ENCODE measurements at regions not wholly inside any gene's neighbourhood (a gene's known extent, or its start where the extent isn't known, plus 50 kb on each side); places are given as distances from the start of the nearest gene placed in this dataset.

DNA sequence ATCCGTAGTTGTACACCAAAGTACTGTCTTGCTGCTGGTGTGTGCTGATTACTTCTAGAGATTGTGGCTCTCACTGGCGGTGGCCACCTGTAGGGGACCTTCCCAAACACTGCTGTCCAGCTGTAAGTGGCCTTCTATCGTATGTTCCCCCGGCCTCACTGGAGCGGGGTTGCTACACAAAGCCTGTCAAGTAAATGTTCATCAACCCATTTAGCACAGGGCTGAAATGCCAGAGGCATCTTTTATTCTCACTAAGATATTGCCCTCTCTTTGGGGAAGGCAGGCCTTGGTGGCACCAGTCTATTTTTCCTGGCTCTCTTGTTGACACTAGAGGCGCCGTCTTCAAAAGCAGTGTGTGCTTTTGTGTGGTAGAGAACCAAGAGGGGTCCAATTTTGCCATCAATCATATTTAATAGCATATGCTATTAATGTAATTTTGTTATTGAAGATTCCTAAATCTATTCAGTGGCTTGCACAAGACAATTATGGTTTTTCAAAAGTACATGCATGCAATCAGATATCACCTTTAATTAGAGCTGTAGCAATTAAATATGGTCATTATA lies 514.4 kb upstream of the SALL1 start:
- DNase-seq (ENCODE audit: low read depth) = no peak

DNA sequence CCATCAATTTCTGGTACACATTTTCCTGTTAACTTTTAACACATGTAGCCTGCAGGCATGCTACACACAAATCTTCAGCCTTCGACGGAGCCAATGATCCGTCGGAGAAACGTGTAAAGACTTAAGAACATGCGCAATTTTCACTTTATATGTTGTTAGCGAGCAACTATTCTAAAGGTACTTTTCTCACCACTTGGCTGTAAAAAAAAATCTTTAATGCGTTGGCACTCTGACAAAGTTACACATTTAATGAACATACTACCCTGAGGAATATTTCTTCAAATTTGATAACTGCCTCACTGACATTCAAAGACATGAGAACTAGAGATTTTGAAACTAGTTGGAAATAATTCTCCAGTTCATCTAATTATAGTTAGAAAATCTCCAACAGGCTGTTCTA lies 507.5 kb upstream of the SALL1 start:
- no peak for DNase-seq (ENCODE audit: low read depth)

DNA sequence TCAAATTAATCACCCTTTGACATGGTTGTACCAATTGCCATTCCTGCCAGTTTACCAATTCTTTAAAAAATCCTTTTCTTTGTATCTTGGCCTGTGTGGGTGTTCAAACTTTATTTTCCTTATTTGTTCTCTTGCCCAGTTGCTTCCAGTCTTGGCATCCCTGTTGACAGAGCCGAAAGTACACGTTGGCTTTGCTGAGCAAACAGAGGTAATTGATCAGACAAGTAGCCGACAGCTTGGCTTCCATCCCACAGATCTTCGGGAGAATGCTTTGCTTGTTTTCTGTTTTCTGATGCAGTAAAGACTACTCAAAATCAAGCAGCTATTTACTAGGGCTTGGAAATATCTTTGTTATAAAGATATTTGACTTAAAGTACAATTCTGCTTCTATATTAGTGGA lies 506.8 kb upstream of the SALL1 start:
- no peak for DNase-seq (ENCODE audit: low read depth)

DNA sequence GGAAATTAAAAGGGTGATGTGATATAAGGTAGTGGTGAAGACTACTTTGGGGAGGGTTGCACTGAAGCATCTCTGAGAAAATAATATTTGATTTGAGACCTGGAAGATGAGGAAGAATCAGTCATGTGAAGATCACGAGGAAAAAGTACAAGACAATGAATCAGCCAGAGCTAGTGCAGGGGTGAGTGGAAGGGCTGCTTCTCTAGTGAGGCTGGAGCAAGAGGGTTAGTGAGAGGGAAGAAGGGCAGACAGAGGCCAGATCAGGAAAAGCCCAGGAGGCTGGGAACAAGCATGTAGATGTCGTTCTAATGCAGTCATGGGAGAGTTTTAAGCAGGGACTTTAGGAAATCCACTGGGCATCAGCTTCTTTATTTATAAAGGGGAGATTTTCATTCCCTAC lies 504.2 kb upstream of the SALL1 start:
- no peak for DNase-seq (ENCODE audit: low read depth)

DNA sequence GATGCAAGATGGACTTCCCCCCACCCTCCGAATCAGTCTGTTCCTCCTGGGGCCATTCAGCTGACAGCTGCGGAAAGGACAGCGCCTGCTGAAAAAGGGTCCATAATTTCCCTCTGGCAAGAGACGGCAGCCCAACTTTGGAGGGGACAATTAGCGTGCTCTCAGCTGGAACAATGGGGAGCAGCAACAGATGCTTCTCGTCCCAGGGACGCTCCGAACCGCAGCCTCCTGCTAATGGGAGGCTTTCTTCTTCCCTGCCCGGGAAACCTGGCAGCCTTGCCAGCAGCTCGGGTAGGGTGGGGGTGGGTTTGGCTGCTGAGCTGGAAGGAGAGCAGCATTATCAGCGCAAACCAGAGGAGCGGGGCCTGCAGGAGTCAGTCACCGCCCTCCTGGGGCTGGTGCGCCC lies 500.0 kb upstream of the SALL1 start:
- no peak for DNase-seq (ENCODE audit: low read depth)

DNA sequence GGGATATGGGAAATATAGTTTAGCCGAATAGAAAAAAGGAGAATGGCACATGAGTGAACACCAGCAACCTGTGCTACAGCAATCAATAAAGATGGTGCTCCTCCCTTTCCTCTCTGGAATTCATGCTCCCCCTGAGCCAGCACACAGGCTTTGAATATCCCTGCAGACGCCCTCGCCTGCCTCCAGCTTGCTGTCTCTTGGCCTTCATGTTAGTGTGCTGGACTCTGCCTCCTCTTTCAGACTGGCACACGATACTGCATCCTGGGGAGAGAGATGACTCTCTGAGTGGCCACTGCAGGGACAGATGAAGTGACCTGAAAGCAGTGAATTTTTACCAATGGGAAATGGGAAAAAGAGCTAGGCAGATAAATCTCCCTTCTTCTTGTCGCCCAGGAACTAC lies 498.6 kb upstream of the SALL1 start:
- no peak for DNase-seq (ENCODE audit: low read depth)

DNA sequence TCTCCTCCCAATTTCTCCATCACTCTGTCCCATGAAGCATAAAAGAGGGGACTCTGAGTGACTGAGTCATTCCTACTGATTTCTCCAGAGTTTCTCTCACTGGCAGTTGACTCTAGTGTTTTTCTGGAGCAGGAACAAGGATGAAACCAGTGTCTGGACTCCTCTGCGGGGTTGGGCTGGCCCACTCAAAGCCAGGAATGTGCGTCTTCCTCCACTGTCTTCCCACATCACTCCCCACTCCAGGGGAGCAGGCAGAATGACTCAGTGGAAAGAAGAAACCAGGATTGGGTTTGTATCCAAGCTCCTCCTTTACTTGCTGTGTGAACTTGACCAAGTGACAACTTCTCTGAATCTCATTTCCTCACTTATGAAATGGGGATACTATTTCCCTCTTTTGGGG lies 497.5 kb upstream of the SALL1 start:
- no peak for DNase-seq (ENCODE audit: low read depth)

DNA sequence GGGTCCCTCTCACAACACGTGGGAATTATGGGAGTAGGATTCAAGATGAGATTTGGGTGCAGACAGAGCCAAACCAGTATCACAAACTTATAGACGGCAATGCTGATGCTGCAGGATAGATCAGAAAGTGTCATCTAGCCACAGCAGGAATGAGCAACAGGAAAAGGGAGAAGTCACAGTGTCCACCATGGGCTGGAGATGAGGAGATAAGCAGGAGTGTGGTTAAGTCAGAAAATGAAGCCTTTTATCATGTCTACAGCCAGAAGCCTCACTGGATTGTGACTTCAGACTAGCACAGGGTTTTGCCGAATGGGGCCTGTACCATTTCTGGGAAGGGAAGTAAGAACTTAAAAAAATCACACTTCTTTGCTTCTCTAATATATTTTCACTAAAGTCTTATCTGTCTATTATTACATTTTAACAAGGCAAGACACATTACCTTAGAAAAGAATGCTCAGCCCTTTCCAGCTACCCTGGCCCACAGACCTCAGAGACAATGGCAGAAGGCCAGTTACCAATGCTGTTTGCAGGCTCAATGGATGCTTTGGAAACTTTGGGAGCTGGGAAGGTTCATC lies 490.2 kb upstream of the SALL1 start:
- no peak for DNase-seq (ENCODE audit: low read depth)

DNA sequence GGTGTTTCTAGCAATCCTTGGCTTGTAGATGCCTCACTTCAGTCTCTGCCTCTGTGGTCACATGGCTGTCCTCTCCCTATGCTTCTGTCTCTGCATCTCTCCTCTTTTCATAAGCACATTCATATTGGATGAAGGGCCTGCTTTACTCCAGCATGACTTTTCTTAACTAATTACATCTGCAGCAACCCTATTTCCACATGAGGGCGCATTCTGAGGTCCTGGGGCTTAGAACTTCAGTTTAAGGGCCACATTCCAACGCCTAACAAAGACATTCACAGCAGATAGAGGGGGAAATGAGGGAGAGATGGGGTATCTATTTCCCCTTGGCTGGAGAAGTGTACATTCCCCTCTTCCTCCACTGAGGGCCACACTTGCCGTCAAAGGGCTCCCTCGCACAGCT lies 489.1 kb upstream of the SALL1 start:
- DNase-seq (ENCODE audit: low read depth) = no peak

DNA sequence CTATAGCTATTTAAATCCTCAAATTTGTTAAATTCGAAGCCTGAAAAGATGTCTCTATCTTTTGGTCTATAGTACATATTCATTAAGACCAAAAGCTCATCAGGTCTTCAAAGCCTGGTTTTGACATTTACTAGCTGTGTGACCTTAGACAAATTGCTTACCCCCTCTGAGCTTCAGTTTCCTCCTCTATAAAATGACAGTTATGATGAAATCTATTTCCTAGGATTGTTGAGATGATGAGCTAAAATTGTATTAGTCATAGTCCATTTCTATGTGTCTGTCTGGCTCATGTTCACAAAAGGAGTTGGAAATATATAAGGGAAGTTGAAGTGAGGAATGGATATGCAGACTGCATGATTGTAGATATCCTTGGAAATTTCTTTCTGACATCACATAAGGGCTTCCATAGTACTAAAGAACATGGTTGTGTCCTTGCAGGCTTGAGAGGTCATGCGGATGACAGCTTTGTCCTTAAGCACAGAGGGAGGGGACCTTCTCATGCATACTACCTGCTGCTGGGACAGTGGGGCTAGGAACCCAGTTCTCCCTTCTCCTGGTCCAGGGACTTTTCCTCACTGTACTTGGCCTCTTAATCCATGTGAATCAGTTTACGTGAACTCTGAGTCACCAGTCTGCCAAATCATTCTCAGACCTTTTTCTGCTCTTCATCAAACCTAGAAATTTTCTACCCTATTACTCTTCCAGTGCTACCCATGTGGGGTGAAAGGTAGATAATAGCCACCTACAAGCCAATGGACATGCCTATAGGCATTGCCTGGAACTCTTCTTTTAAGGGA lies 487.5 kb upstream of the SALL1 start:
- no peak for DNase-seq (ENCODE audit: low read depth)

DNA sequence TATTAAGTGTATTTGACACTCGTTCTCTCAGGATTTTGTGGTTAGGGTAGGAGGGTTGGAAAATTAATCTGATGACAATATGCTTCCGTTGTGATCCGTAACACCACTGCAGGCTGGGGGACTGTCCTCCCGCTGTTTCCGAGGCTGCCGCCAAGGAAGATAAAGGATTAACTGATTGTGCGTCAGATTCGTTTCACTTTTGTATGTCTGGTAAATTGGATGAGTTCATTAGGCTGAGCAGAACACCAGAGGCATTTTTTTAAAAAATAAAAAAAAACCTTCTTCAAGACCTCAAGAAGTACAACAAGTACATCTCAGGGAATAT lies 486.7 kb upstream of the SALL1 start:
- no peak for DNase-seq (ENCODE audit: low read depth)

DNA sequence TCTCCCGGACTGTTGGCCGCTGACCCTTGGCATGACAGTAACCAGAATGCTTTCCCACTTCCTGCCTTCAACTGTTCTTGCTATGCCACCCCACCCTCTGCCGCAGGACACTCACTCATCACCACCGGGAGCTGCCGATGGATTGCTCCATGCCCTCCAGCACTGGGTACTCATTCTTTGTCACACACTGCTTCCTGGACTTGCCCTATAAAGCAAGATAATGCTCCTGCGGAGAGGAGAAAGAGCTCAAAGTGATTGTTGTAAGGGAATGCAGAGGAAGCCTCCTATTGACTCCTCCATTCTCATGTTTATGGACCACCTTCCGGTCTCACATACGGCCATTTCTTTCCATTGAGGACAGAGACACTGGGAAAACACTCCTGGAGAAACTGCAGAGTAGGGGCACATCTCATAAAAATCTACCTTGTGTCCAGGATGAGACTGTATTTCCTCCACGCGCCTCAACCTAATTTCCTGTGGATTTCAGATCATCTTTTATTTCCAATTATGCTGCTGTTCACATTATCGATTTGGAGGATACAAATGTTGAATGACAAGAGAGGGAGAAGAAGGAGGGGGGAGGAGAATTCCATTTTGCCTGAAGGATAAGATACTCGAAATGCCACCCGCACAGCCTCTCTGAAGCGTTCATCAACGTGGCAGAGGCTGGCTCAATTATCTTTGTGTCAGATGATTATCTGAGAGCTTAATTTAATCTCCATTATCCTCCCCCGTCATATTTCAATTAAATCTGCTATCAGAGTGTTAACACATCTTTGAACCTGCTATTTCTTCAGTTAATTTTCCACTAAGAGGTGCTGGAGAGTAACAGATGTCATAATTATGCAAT lies 486.1 kb upstream of the SALL1 start:
- no peak for DNase-seq (ENCODE audit: low read depth)

DNA sequence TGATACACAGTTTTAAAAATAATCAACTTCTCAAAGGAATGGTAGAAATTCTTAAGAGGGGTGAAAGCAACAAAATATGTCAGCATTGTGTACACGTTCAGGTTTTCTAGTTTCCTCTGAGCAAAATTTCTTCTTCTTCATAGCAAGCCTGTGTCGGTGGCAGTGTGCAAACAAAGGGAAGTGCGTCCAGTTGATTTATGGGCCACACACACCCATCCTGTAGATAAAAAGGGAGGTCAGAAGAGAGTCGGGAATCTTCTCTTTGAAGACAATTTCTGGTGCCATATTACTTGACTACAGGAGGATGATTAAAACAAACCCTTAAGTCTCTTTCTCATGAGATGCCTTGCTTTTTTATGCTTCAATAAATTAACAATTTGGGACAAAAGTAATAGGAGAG lies 484.1 kb upstream of the SALL1 start:
- no peak for DNase-seq (ENCODE audit: low read depth)

DNA sequence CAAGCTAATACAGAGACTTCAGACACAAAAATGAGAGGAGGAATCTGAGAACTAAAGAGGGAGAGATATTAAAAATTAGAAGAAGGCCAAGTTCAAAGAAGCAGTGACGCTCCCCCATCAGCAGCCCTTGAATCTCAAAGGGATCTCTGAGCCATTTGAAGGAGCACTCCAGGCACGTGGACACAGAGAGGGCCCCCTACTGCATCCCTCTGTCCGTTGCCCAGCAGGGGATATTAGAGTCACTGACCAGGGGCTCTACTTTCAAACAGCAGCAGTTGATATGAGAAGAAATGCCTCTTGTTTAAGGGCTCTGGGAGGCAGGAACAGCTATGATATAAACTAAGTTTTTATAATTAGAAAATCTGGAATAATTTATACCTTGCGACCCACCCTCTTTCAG lies 479.0 kb upstream of the SALL1 start:
- DNase-seq (ENCODE audit: low read depth) = no peak

DNA sequence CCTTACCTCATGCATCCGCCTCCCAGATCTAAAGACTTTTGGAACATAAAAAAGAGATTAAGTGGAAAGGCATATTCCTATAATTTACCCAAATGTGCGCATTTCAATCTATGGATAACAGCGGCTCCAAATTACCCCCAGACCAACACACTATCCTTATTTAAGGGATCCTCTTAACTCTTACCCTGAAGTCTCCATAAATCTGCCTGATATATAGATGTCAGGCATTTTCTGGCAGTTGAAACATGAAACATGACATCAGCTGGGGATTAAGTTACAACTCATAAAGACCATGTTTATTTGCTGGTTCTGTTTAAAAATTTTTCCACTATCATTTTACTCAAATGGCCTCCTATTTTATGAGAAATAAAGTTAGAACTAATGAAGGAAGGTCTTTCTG lies 478.5 kb upstream of the SALL1 start:
- no peak for DNase-seq (ENCODE audit: low read depth)

DNA sequence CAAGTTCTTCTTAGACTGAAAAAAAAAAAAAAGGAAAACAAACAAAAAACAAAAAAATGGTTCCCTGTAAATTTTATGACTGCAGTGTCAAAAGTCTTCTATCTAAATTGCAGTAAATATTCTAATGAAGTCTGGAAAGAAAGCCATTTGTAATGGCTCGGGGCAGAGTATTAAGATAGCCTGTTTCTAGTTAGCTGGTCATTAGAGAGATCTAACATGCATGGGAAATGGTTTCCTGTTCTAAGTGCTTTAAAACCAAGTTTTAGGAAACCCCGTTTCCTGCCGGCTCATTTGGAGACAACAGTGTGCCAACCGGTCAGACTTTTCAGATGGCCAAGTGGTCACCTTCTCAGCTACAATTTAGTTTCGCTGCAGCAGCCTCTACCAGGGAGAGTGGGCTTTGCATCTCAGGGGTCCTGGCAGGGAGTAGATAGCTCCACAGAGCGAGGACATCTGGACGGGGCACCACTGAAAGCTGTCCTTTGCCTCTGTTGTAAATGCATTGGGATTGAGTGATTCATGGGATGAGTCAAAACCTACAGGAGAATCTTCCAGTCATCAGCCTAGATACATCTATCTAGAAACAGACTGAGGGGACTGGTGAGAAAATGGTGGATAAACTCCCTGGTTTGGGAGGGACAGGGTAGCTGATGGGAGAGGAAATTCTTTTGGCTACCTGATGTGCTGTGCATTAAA lies 473.2 kb upstream of the SALL1 start:
- no peak for DNase-seq (ENCODE audit: low read depth)

DNA sequence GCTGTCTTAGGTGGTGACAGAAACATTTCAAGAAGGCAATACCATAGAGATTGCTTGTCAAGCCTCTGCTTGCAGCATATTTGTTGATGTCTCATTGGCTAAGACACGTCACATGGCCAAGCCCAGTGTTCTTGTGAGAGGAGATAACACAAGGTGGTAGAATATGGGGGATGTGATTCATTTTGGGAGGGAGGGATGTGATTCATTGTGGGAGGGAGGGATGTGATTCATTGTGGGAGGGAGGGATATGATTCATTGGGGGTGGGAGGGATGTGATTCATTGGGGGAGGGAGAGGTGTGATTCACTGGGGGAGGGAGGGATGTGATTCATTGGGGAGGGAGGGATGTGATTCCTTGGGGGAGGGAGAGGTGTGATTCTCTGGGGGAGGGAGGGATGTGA lies 470.5 kb upstream of the SALL1 start:
- DNase-seq (ENCODE audit: low read depth) = no peak

DNA sequence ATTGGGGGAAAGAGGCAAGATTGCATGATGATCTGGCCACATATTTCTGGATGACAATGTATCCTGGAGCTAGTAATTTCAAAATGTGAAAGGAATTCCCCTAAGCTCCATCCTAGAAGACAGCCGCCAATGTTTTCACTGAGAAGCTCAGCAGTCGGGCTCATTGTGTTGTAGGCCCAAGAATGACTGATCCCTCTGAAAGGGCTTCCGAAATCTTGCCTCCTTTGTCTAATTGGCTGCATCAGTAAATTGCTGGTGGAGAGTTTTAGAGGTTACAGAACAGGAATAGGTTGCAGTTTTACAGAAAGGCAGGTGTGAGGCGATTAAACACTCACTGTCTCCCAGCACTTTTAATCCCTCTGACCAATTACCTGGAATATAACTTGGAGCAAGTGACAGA lies 464.1 kb upstream of the SALL1 start:
- no peak for DNase-seq (ENCODE audit: low read depth)

DNA sequence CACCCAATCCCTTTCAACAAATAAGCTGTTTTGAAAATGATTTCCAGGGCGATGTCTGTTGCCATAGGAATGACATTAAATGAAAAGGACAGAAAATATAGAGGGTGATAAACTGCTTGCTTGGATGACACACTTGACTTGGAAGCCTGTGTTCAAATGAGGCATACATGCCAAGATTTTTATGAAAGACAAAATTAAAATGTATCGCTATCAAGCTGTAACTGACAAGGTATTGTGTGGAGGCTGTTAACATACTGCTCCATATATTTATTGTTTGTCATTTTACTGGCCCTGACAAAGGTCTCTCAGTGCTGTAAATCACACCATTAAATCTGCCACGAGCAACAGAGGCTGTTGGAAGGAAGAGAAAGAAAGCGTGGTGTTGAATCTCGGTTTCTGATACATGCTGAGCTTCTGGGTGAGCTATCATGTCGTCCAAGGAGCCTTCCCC lies 456.2 kb upstream of the SALL1 start:
- no peak for DNase-seq (ENCODE audit: low read depth)

DNA sequence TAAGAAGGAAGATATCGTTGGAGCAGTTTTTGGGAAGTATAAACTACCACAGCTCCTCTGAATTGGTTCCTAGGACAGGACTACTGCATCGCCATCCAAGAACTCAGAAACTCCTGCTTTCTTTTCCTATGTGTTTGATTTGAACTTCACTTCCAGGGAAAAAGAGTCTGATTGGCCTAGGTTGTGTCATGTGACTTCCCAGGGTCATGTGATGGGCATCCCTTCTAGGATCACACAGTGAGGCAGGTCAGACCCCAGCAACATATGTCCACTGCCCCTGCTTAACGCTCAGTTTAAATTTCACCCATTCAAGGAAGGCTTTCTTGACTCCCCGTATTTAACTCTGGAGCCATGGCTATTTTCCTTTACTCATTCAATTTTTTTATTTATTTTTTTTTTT lies 445.2 kb upstream of the SALL1 start:
- DNase-seq (ENCODE audit: low read depth) = no peak

DNA sequence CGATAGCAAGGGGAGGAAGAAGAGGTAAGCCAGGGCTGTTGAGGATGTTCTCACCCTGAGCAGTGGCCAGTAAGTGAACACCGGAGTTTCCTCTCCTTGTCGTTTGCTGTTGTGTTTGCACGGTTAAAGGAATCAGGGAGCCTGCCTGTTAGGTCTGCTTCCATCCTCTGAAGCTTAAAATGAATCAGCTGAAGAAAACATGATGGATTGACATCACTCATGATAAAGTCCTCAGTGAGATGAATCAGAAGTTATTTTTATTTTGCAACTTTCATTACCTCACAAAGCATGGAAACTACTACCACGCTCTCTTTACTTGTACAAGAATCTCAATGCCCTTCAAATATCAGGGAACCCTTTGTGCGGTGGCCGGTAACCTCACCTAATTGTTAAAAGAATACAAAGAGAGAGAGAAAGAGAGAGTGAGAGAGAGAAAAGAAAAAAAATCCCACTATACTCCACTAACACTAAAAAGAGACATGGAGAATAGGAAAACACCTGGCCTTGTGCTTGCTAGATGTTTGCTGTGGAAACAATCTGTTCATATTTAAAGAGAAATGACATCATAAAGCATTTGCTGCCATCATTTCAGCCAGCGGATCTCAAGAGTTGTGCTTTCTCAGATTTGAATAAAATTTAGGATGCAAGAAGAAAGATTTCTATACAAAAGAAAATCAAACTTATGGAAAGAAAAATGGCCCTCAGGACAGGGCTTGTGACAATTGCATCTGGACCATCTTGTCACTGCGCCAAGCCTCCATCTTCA lies 441.6 kb upstream of the SALL1 start:
- no peak for DNase-seq (ENCODE audit: low read depth)

Data from stimulated activated CD8-positive, alpha-beta memory T cell treated with anti-CD3 and anti-CD28 coated beads, Interleukin-12 subunit alpha, Interleukin-12 subunit beta, amount 100 ng/mL, for 1 hour (primary cell).